AG04450 (cell line): ENCODE measurements at regions not wholly inside any gene's neighbourhood (a gene's known extent, or its start where the extent isn't known, plus 50 kb on each side); places are given as distances from the start of the nearest gene placed in this dataset.

ENCODE experiments used
- CTCF ChIA-PET: fragments of 300-600, 350-600 bp; formaldehyde crosslinking; extraction: SDS; loops from one replicate; lab custom pipeline; 2022; ENCODE audit warnings: antibody characterized with exemption, inconsistent platforms; lab: Charles Lee
- POLR2A ChIA-PET: fragments of 350-600 bp; formaldehyde crosslinking; extraction: SDS; loops from one replicate; lab custom pipeline; 2021; ENCODE audit warnings: antibody characterized with exemption, inconsistent platforms; lab: Yijun Ruan, JAX
- DNase-seq: peaks from one replicate; pipeline ENCODE4 v3.0.0-alpha.2; 2011; ENCODE audit warnings: low read depth, low spot score
- H3K27ac ChIP-seq: one replicate; pipeline ENCODE4 v1.5.1; 2012; ENCODE audit warnings: low read depth, low read length, control low read depth
- H3K27me3 ChIP-seq: one replicate; pipeline ENCODE4 v1.6.0; 2012; ENCODE audit warnings: low read length; ENCODE audit not compliant: control insufficient read depth, insufficient read depth
- H3K4me3 ChIP-seq: 2 replicates; pipeline ENCODE4 v1.5.1; 2011; ENCODE audit warnings: mild to moderate bottlenecking, low read depth, low read length, control low read depth
- H3K9me3 ChIP-seq: 2 replicates; pipeline ENCODE4 v1.5.1; 2012; ENCODE audit warnings: low read length; ENCODE audit not compliant: control insufficient read depth, insufficient read depth
- TF ChIP-seq, protein P1 (sequence below): IDR thresholded peaks from 2 replicates; pipeline ENCODE4 v1.5.1; 2011; ENCODE audit warnings: low read depth, low read length, control low read depth, inconsistent platforms

DNA sequence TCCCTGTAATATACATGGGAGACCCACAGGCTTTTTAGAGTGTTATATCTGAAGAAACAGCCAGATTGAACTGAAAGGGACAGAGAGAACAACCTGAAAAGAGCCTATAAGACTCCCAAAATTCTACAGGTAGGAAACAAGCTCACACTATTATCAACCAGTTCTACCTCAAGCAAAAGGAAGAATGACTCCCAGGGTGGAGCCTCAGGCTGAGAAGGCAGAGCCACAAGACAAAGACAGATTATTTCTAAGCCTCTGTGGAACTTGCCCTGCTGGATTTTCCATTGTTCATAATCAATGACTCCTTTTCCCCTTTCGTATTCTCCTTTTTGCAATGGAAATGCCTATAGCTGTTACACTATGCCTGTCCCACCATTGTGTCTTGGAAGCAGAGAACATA is 95.1 kb upstream of the LMCD1 start:
- DNase-seq = no peak
- CTCF ChIA-PET = interaction anchor here (0.8 to 4.0 kb wide), 2 partner anchors 11 to 17 kb away, joined by 3 to 27 read pairs; no protein-coding TSS in a partner anchor

DNA sequence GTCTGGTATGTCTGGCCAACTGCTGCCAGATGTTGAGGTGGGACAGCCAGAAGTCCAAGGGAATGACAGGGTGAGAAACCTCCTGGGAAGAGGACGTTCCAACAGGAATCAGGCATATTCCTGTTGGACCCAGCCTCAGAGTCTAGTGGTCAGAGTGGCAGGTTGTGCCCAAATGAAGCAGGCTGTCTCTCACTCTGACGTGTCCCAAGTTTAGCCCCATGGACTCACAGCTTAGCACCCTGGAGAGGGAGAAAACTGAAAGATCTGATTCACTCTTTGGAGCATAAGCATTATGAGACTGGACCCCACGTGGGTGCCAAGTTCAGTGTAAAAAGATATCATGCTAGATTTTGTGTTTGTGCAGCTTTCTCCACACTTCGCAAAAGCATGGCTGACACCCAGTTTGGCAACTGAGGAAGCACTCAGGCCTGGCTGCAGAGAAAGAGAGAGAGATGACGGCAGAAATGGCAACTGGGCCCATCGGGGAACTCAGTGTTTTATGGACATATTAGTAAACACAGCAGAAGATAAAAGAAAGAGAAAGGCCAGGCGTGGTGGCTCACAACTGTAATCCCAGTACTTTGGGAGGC is 88.2 kb upstream of the LMCD1 start:
- TF ChIP-seq, protein P1, sequence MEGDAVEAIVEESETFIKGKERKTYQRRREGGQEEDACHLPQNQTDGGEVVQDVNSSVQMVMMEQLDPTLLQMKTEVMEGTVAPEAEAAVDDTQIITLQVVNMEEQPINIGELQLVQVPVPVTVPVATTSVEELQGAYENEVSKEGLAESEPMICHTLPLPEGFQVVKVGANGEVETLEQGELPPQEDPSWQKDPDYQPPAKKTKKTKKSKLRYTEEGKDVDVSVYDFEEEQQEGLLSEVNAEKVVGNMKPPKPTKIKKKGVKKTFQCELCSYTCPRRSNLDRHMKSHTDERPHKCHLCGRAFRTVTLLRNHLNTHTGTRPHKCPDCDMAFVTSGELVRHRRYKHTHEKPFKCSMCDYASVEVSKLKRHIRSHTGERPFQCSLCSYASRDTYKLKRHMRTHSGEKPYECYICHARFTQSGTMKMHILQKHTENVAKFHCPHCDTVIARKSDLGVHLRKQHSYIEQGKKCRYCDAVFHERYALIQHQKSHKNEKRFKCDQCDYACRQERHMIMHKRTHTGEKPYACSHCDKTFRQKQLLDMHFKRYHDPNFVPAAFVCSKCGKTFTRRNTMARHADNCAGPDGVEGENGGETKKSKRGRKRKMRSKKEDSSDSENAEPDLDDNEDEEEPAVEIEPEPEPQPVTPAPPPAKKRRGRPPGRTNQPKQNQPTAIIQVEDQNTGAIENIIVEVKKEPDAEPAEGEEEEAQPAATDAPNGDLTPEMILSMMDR = no peak
- H3K27me3 ChIP-seq = peaks cover 2% of the 10 kb centered on the region
- H3K9me3 ChIP-seq = no peaks in the 10 kb centered on the region
- no peak overlapping the region for H3K27ac ChIP-seq
- ChIA-PET CTCF (interaction anchor here (5.9 kb wide), 1 partner anchor 89 kb away, joined by 100 read pairs; no protein-coding TSS in a partner anchor), POLR2A (no interaction called here)
- H3K4me3 ChIP-seq = no peak overlapping the region
- DNase-seq = no peak

More for the DNA sequence above, 95.1 kb upstream of the LMCD1 start:
- no peaks in the 10 kb centered on the region for H3K27me3 ChIP-seq
- no peak overlapping the region for H3K4me3 ChIP-seq
- H3K27ac ChIP-seq = no peak overlapping the region
- POLR2A ChIA-PET = no interaction called here
- no peaks in the 10 kb centered on the region for H3K9me3 ChIP-seq
- TF ChIP-seq, protein P1 = no peak

- TF ChIP-seq, protein P1 = no peak
- ChIA-PET POLR2A (no interaction called here), CTCF (interaction anchor here (0.7 to 5.9 kb wide), 51 partner anchors 8 to 1849 kb away, joined by 3 to 100 read pairs (median 4); partner anchors contain the start of gene OXTR)
- no peak overlapping the region for H3K4me3 ChIP-seq
- H3K27ac ChIP-seq = no peak overlapping the region
- peaks cover 4% of the 10 kb centered on the region for H3K27me3 ChIP-seq
- H3K9me3 ChIP-seq = no peaks in the 10 kb centered on the region
- DNase-seq = no peak
Observed at GRCh38 chr3:8416965-8417364, 84.7 kb upstream of the LMCD1 start.

DNA sequence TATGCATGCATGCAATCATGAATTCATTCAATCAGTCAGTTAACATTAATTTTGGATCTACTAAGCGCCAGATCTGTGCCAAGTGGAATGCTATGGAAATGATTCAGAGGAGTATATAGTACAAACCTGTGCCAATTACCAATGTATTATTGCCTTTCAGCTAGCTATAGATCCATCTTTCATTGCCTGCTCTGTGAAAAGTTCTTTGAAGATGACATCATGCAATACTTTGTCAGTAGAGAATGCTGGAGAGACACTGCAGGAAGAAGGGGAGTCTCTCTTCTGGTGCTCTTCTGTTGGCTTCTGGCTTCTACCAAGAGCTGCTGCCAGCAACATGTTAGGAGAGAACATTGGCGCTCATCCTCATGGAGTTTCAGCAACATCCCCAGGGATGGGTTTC is 81.0 kb upstream of the LMCD1 start:
- ChIA-PET CTCF (no interaction called here), POLR2A (no interaction called here)
- H3K27me3 ChIP-seq = peaks cover 8% of the 10 kb centered on the region
- peaks cover 3% of the 10 kb centered on the region; the same call in 1 of the 2 replicates for H3K9me3 ChIP-seq
- no peak overlapping the region for H3K27ac ChIP-seq
- no peak for DNase-seq
- no peak overlapping the region for H3K4me3 ChIP-seq
- TF ChIP-seq, protein P1 = no peak

GRCh38 chr3:8421267-8421666 is 80.4 kb upstream of the LMCD1 start:
- DNase-seq = no peak
- TF ChIP-seq, protein P1 = no peak
- POLR2A ChIA-PET = no interaction called here

More at GRCh38 chr3:8421267-8421666, 80.4 kb upstream of the LMCD1 start:
- H3K4me3 ChIP-seq = no peak overlapping the region
- H3K9me3 ChIP-seq = peaks cover 3% of the 10 kb centered on the region; the same call in 1 of the 2 replicates
- CTCF ChIA-PET = interaction anchor here (0.6 to 1.1 kb wide), 2 partner anchors 96 to 201 kb away, joined by 3 to 5 read pairs; no protein-coding TSS in a partner anchor
- no peak overlapping the region for H3K27ac ChIP-seq
- peaks cover 8% of the 10 kb centered on the region for H3K27me3 ChIP-seq
